ENCODE measurements at regions not wholly inside any gene's neighbourhood (a gene's known extent, or its start where the extent isn't known, plus 50 kb on each side); places are given as distances from the start of the nearest gene placed in this dataset.
A peak's percentile ranks its signal among the peaks of the same experiment; 100 is the strongest.

- DNase-seq (ENCODE audit: low spot score): no peak
- in situ Hi-C loops (cut with MboI; ENCODE audit: low pct_unique_long_range_greater_than_20kb, low sequenced_read_pairs, unreplicated experiment): no loop called here
- TF ChIP-seq, protein P1, sequence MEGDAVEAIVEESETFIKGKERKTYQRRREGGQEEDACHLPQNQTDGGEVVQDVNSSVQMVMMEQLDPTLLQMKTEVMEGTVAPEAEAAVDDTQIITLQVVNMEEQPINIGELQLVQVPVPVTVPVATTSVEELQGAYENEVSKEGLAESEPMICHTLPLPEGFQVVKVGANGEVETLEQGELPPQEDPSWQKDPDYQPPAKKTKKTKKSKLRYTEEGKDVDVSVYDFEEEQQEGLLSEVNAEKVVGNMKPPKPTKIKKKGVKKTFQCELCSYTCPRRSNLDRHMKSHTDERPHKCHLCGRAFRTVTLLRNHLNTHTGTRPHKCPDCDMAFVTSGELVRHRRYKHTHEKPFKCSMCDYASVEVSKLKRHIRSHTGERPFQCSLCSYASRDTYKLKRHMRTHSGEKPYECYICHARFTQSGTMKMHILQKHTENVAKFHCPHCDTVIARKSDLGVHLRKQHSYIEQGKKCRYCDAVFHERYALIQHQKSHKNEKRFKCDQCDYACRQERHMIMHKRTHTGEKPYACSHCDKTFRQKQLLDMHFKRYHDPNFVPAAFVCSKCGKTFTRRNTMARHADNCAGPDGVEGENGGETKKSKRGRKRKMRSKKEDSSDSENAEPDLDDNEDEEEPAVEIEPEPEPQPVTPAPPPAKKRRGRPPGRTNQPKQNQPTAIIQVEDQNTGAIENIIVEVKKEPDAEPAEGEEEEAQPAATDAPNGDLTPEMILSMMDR (IDR thresholded peaks at IDR 0.05; ENCODE audit: extremely low read depth, insufficient read depth, missing control alignments): no peak
Measured at GRCh38 chr9:7304627-7304995, 495.0 kb downstream of the DMAC1 start.

- in situ Hi-C loops (cut with MboI; ENCODE audit: low pct_unique_long_range_greater_than_20kb, low sequenced_read_pairs, unreplicated experiment): no loop called here
- TF ChIP-seq, protein P1 (IDR thresholded peaks at IDR 0.05; ENCODE audit: extremely low read depth, insufficient read depth, missing control alignments): no peak
- DNase-seq (ENCODE audit: low spot score): no peak
Measured at GRCh38 chr9:7303907-7304626, 495.5 kb downstream of the DMAC1 start.

DNA sequence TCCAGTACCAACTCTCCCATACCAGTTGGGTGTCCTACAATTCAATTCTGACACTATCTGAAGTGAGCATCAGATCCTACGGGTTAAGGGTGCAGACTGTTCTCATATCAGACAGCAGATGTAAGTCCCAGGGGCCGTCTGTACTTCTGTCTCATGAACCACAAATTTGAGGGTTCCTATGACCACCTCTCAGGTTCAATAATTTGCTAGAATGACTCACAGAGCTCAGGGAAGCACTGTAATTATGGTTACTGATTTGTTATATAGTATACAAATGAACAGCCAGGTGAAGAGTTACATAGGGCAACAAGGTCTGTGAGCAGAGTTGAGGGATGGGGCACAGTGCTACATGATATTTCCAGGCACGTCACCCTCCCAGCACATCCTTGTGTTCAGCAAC is 499.1 kb downstream of the DMAC1 start:
- TF ChIP-seq, protein P1 (IDR thresholded peaks at IDR 0.05; ENCODE audit: extremely low read depth, insufficient read depth, missing control alignments): no peak
- in situ Hi-C loops (cut with MboI; ENCODE audit: low pct_unique_long_range_greater_than_20kb, low sequenced_read_pairs, unreplicated experiment): no loop called here
- DNase-seq (ENCODE audit: low spot score): peak; percentile 12

- in situ Hi-C loops (cut with MboI; ENCODE audit: low pct_unique_long_range_greater_than_20kb, low sequenced_read_pairs, unreplicated experiment): no loop called here
- TF ChIP-seq, protein P1 (IDR thresholded peaks at IDR 0.05; ENCODE audit: extremely low read depth, insufficient read depth, missing control alignments): no peak
- peak; percentile 69 for DNase-seq (ENCODE audit: low spot score)
Measured at GRCh38 chr9:7298123-7298522, 501.5 kb downstream of the DMAC1 start.

GRCh38 chr9:7297521-7297920 is 502.1 kb downstream of the DMAC1 start:
- TF ChIP-seq, protein P1 (IDR thresholded peaks at IDR 0.05; ENCODE audit: extremely low read depth, insufficient read depth, missing control alignments): no peak
- no peak for DNase-seq (ENCODE audit: low spot score)
- in situ Hi-C loops (cut with MboI; ENCODE audit: low pct_unique_long_range_greater_than_20kb, low sequenced_read_pairs, unreplicated experiment): no loop called here

- TF ChIP-seq, protein P1 (IDR thresholded peaks at IDR 0.05; ENCODE audit: extremely low read depth, insufficient read depth, missing control alignments): no peak
- in situ Hi-C loops (cut with MboI; ENCODE audit: low pct_unique_long_range_greater_than_20kb, low sequenced_read_pairs, unreplicated experiment): no loop called here
- no peak for DNase-seq (ENCODE audit: low spot score)
Measured at GRCh38 chr9:7293091-7293490, 506.5 kb downstream of the DMAC1 start.
